ENCODE measurements at regions not wholly inside any gene's neighbourhood (a gene's known extent, or its start where the extent isn't known, plus 50 kb on each side); places are given as distances from the start of the nearest gene placed in this dataset.

DNA sequence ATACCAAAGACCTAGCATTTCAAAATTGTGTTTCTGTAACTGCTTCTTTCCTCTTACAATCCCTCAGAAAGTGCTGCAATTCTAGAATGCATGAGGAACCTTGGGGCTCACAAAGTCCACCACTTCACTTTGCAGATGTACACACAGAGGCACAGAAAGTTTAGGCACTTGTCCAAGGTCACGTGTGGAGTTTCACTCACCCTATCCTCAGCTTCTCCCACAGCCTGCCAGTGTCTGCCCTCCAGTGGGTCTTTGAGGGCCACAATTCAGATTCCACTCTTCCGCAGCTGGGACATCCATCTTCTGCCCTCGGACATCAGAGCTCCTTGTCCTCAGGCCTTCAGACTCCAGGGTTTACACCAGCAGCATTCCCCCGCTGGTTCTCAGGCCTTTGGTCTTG is 210.5 kb upstream of the SERP2 start:
- TF ChIP-seq FOXP2 (optimal IDR thresholded peaks at IDR 0.05; ENCODE audit: borderline replicate concordance, extremely low read depth, extremely low read length, insufficient read depth) (no peak), POLR2AphosphoS5 (IDR thresholded peaks at IDR 0.05; ENCODE audit: low read depth, low read length) (no peak)
- TF ChIP-seq, protein P1, sequence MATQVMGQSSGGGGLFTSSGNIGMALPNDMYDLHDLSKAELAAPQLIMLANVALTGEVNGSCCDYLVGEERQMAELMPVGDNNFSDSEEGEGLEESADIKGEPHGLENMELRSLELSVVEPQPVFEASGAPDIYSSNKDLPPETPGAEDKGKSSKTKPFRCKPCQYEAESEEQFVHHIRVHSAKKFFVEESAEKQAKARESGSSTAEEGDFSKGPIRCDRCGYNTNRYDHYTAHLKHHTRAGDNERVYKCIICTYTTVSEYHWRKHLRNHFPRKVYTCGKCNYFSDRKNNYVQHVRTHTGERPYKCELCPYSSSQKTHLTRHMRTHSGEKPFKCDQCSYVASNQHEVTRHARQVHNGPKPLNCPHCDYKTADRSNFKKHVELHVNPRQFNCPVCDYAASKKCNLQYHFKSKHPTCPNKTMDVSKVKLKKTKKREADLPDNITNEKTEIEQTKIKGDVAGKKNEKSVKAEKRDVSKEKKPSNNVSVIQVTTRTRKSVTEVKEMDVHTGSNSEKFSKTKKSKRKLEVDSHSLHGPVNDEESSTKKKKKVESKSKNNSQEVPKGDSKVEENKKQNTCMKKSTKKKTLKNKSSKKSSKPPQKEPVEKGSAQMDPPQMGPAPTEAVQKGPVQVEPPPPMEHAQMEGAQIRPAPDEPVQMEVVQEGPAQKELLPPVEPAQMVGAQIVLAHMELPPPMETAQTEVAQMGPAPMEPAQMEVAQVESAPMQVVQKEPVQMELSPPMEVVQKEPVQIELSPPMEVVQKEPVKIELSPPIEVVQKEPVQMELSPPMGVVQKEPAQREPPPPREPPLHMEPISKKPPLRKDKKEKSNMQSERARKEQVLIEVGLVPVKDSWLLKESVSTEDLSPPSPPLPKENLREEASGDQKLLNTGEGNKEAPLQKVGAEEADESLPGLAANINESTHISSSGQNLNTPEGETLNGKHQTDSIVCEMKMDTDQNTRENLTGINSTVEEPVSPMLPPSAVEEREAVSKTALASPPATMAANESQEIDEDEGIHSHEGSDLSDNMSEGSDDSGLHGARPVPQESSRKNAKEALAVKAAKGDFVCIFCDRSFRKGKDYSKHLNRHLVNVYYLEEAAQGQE (IDR thresholded peaks at IDR 0.05; ENCODE audit: insufficient read depth in 1 of 2, low read depth in 2 of 2, low read length in 2 of 2): no peak

DNA sequence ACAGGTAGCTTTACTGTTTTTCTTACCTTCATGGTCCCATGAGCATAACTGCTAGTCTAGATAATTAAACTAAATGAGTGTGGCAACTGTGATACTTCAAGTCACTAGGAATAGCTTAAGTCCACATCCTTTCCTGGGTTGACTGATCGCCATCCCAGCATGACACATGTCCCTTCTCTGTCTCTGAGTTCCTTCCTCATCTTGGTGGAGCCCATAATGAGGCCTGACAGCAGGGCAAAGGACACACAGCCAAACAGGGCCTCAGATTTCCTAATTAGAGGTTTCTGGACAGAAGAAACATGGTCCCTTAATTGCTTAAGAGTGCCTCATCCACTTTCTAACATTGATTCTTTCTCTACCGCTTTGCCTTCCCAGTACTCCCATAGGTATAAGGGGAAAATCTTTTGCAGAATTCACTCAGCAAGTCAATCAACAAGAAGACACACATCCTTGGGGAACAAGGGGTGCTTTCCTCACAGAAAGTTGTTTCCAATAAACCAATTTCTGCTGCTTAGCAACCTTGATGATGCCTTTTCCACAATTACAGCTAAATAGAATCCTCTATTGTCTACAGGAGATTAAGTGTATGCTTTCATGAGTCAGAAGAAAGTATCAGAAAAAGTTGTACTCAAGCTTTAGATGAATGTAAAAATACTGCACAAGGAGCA is 208.3 kb upstream of the SERP2 start:
- TF ChIP-seq SIN3A (IDR thresholded peaks at IDR 0.05; ENCODE audit: borderline replicate concordance, insufficient read depth, low read length) (no peak), POLR2AphosphoS5 (IDR thresholded peaks at IDR 0.05; ENCODE audit: low read depth, low read length) (no peak), FOXP2 (optimal IDR thresholded peaks at IDR 0.05; ENCODE audit: borderline replicate concordance, extremely low read depth, extremely low read length, insufficient read depth) (no peak), TAF1 (IDR thresholded peaks at IDR 0.05; ENCODE audit: borderline replicate concordance, insufficient read depth, low read length) (no peak)
- TF ChIP-seq, protein P1 (IDR thresholded peaks at IDR 0.05; ENCODE audit: insufficient read depth in 1 of 2, low read depth in 2 of 2, low read length in 2 of 2): no peak

DNA sequence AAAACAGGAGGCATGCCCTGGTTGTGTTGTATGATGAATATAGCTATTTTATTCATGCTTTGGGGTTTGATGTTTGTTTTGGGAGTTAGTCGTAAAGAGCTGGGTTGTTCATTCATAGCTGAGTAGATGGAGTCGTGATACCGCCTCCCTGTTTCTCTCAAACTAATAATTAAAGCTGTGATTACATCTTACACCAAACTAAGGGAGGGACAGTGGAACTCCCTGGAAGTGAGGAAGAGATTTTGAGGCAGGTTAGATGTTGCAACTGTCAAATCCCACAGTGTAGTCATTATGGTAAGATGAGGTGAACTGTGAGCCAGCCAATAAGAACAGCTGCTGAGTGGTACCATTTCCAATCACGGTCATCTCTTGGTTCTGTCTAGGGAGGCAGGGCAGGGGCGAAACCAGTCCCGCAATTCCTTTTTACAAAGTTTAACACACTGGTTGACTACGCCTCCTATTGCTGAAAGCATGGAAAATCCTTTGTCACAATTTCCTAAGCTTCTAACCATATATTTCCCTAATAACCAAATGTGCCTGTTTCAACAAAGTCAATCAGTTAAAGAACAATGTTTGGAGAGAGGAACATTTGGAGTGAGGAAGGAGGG is 207.6 kb upstream of the SERP2 start:
- TF ChIP-seq FOXP2 (optimal IDR thresholded peaks at IDR 0.05; ENCODE audit: borderline replicate concordance, extremely low read depth, extremely low read length, insufficient read depth): no peak
- TF ChIP-seq, protein P1 (IDR thresholded peaks at IDR 0.05; ENCODE audit: insufficient read depth in 1 of 2, low read depth in 2 of 2, low read length in 2 of 2): no peak

DNA sequence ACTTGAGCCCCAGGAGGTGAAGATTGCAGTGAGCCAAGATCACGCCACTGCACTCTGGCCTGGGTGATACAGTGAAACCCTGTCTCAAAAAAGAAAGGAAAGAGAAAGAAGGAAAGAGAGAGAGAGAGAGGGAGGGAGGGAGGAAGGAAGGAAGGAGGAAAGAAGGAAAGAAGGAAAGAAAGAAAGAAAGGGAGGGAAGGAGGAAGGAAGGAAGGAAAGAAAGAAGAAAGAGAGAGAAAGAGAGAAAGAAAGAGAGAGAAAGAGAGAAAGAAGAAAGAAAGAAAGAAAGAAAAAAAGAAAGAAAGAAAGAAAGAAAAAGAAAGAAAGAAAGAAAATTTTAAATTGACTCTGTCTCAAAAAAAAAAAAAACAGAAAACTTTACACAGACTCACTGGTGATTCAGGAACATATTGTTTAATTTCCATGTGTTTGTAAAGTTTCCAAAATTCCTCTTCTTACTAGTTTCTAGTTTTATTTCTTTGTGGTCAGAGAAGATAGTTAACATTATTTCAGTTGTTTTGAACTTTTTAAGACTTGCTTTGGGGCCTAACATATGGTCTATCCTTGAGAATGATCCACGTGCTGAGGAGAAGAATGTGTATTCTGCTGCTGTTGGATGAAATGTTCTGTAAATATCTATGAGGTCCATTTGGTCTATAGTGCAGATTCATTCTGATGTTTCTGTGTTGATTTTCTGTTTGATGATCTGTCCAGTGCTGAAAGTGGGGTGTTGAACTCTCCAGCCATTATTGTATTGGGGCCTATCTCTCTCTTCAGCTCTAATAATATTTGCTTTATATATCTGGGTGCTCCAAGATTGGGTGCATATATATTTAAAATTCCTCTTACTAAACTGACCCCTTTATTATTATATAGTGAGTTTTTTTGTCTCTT is 204.4 kb upstream of the SERP2 start:
- TF ChIP-seq, protein P1 (IDR thresholded peaks at IDR 0.05; ENCODE audit: insufficient read depth in 1 of 2, low read depth in 2 of 2, low read length in 2 of 2): peak in 1 of 2 experiments; percentile 83; a peak in 2 of 4 replicates
- TF ChIP-seq FOXP2 (optimal IDR thresholded peaks at IDR 0.05; ENCODE audit: borderline replicate concordance, extremely low read depth, extremely low read length, insufficient read depth): no peak
- no peak for TF ChIP-seq SIN3A (IDR thresholded peaks at IDR 0.05; ENCODE audit: borderline replicate concordance, insufficient read depth, low read length)

Data from PFSK-1 (cell line).